ENCODE measurements at regions not wholly inside any gene's neighbourhood (a gene's known extent, or its start where the extent isn't known, plus 50 kb on each side); places are given as distances from the start of the nearest gene placed in this dataset.

DNA sequence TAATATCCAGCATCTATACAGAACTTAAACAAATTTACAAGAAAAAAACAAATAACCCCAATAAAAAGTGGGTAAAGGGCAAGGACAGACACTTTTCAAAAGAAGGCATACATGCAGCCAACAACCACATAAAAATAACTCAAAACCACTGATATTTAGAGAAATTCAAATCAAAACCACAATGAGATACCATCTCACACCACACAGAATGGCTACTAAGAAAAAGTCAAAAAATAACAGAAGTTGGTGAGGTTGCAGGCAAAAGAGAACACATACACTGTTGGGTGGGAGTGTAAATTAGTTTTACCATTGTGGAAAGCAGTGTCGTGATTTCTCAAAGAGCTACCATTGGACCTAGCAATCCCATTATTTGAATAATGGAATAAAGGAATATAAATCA is 1973.9 kb upstream of the LRRTM1 start:
- TF ChIP-seq CTCF (IDR thresholded peaks at IDR 0.05; ENCODE audit: borderline replicate concordance, extremely low read depth, low read length, poor library complexity, severe bottlenecking) (no peak), EZH2 (IDR thresholded peaks at IDR 0.05; ENCODE audit: borderline replicate concordance, low read depth, low read length, severe bottlenecking) (no peak)
